H1 (cell line): ENCODE measurements at regions not wholly inside any gene's neighbourhood (a gene's known extent, or its start where the extent isn't known, plus 50 kb on each side); places are given as distances from the start of the nearest gene placed in this dataset.
A peak's percentile ranks its signal among the peaks of the same experiment; 100 is the strongest.

Experiments
- CTCF ChIA-PET: fragments of 300-600 bp; sonication (Branson Sonifier 250); formaldehyde crosslinking; loops from one replicate; lab custom pipeline; 2021; ENCODE audit not compliant: partially characterized antibody; lab: Charles Lee
- POLR2A ChIA-PET: fragments of 300-600 bp; sonication (Branson Sonifier 250); formaldehyde crosslinking; loops from one replicate; lab custom pipeline; 2021; ENCODE audit warnings: inconsistent platforms; ENCODE audit not compliant: partially characterized antibody; lab: Charles Lee
- DNase-seq, 2 experiments: peaks; one replicate each; pipeline versions ENCODE4 v3.0.0 to v3.0.0-alpha.2; 2010 to 2022; ENCODE audit warnings: low spot score in 2 of 2, low read depth in 1 of 2, mixed read lengths in 1 of 2
- FAIRE-seq: peaks from 2 replicates; lab custom pipeline; 2011; peaks lifted over from hg19 to GRCh38; lab: Jason Lieb, UNC
- H2AFZ ChIP-seq: 2 replicates; pipeline ENCODE4 v1.8.1; 2012; ENCODE audit warnings: low read length, inconsistent platforms
- H2AK5ac ChIP-seq: 2 replicates; pipeline ENCODE4 v1.6.1; 2013; ENCODE audit warnings: low read depth, low read length
- H2BK120ac ChIP-seq: replicated peaks from 2 replicates; pipeline ENCODE3; 2013; ENCODE audit warnings: low read depth, low read length, inconsistent platforms
- H2BK12ac ChIP-seq: 2 replicates; pipeline ENCODE4 v1.6.1; 2013; ENCODE audit warnings: low read depth, low read length
- H2BK15ac ChIP-seq: 2 replicates; pipeline ENCODE4 v1.6.1; 2013; ENCODE audit warnings: low read length
- H2BK20ac ChIP-seq: 2 replicates; pipeline ENCODE4 v1.6.1; 2013; ENCODE audit warnings: low read length
- H2BK5ac ChIP-seq: 2 replicates; pipeline ENCODE4 v1.6.1; 2013; ENCODE audit warnings: low read depth, low read length
- H3K14ac ChIP-seq: 2 replicates; pipeline ENCODE4 v1.6.1; 2013; ENCODE audit warnings: inconsistent platforms; ENCODE audit not compliant: insufficient read length
- H3K18ac ChIP-seq: 2 replicates; pipeline ENCODE4 v1.6.1; 2013; ENCODE audit warnings: low read length; ENCODE audit errors: extremely low read depth
- H3K23ac ChIP-seq: 2 replicates; pipeline ENCODE4 v1.6.1; 2013; ENCODE audit warnings: inconsistent platforms; ENCODE audit not compliant: insufficient read length
- H3K23me2 ChIP-seq: 2 replicates; pipeline ENCODE4 v1.6.1; 2013; ENCODE audit warnings: low read depth, low read length
- H3K27ac ChIP-seq: 2 replicates; pipeline ENCODE4 v1.6.1; 2011; ENCODE audit warnings: low read depth, low read length, inconsistent platforms
- H3K27me3 ChIP-seq, 4 experiments: replicated peaks in 1 of 4; 1 replicate in 1 of 4; 2 replicates in 3 of 4; pipeline versions ENCODE4 v1.6.1 to v1.8.1; 2011 to 2013; ENCODE audit warnings: low read length in 3 of 4, mild to moderate bottlenecking in 3 of 4, inconsistent platforms in 2 of 4, mixed read lengths in 2 of 4, moderate library complexity in 1 of 4; ENCODE audit not compliant: control insufficient read depth in 3 of 4, insufficient read depth in 3 of 4; ENCODE audit errors: extremely low read depth in 1 of 4
- H3K36me3 ChIP-seq, 4 experiments: 2 replicates each; pipeline versions ENCODE4 v1.6.1 to v1.8.1; 2011 to 2013; ENCODE audit warnings: mild to moderate bottlenecking in 4 of 4, low read length in 3 of 4, moderate library complexity in 2 of 4, control low read depth in 1 of 4, inconsistent platforms in 1 of 4; ENCODE audit not compliant: insufficient read depth in 4 of 4, control insufficient read depth in 2 of 4
- H3K4ac ChIP-seq: replicated peaks from 2 replicates; pipeline ENCODE3; 2013; ENCODE audit warnings: low read length, low read depth, mixed read lengths, inconsistent platforms; ENCODE audit not compliant: insufficient read length
- H3K4me1 ChIP-seq, 4 experiments: replicated peaks in 1 of 4; 1 replicate in 1 of 4; 2 replicates in 3 of 4; pipeline versions ENCODE4 v1.6.1 to v1.8.1; 2011 to 2013; ENCODE audit warnings: low read length in 3 of 4, inconsistent platforms in 2 of 4, mixed read lengths in 1 of 4; ENCODE audit not compliant: insufficient read depth in 4 of 4, control insufficient read depth in 3 of 4
- H3K4me2 ChIP-seq, 2 experiments: 2 replicates each; pipeline versions ENCODE4 v1.6.1 to v1.8.1; 2011 to 2013; ENCODE audit warnings: low read depth in 2 of 2, low read length in 2 of 2, control low read depth in 1 of 2, inconsistent platforms in 1 of 2, mild to moderate bottlenecking in 1 of 2; ENCODE audit not compliant: insufficient read depth in 1 of 2
- H3K4me3 ChIP-seq, 4 experiments: fragments of 200-600, 300-600 bp in 1 of 4; sonication (generic), shearing (Covaris generic), sonication (Bioruptor Twin) in 1 of 4; 2 replicates each; pipeline versions ENCODE4 v1.5.1 to v1.8.1; 2011 to 2016; ENCODE audit warnings: low read length in 4 of 4, low read depth in 3 of 4, control low read depth in 2 of 4, inconsistent platforms in 2 of 4, mild to moderate bottlenecking in 2 of 4, mixed read lengths in 1 of 4, moderate library complexity in 1 of 4; ENCODE audit not compliant: insufficient read depth in 2 of 4; ENCODE audit errors: extremely low read depth in 1 of 4
- H3K56ac ChIP-seq: replicated peaks from 2 replicates; pipeline ENCODE3; 2013; ENCODE audit warnings: low read depth, mild to moderate bottlenecking, mixed read lengths, low read length, inconsistent platforms; ENCODE audit not compliant: insufficient read length
- H3K79me1 ChIP-seq: 2 replicates; pipeline ENCODE4 v1.6.1; 2013; ENCODE audit warnings: low read depth, low read length, control low read depth
- H3K79me2 ChIP-seq, 2 experiments: 2 replicates each; pipeline versions ENCODE4 v1.6.1 to v1.8.1; 2012 to 2013; ENCODE audit warnings: low read length in 2 of 2, mild to moderate bottlenecking in 2 of 2, inconsistent platforms in 1 of 2; ENCODE audit not compliant: insufficient read depth in 2 of 2, control insufficient read depth in 1 of 2
- H3K9ac ChIP-seq, 4 experiments: replicated peaks in 1 of 4; 1 replicate in 1 of 4; 2 replicates in 3 of 4; pipeline versions ENCODE4 v1.6.1 to v1.8.1; 2011 to 2013; ENCODE audit warnings: low read depth in 3 of 4, low read length in 3 of 4, control low read depth in 2 of 4, mild to moderate bottlenecking in 2 of 4, moderate library complexity in 2 of 4, inconsistent platforms in 1 of 4; ENCODE audit errors: extremely low read depth in 1 of 4
- H3K9me3 ChIP-seq, 2 experiments: 2 replicates each; pipeline versions ENCODE4 v1.6.1 to v1.8.1; 2012 to 2013; ENCODE audit warnings: mild to moderate bottlenecking in 2 of 2, moderate library complexity in 2 of 2, control low read depth in 1 of 2, inconsistent platforms in 1 of 2, low read depth in 1 of 2, low read length in 1 of 2, mixed read lengths in 1 of 2; ENCODE audit not compliant: insufficient read depth in 2 of 2
- H4K20me1 ChIP-seq, 2 experiments: replicated peaks in 1 of 2; 2 replicates each; pipeline versions ENCODE3 to v1.8.1; 2011 to 2013; ENCODE audit warnings: inconsistent platforms in 2 of 2, low read length in 2 of 2, mild to moderate bottlenecking in 1 of 2; ENCODE audit not compliant: insufficient read depth in 2 of 2, control insufficient read depth in 1 of 2
- H4K5ac ChIP-seq: 2 replicates; pipeline ENCODE4 v1.6.1; 2013; ENCODE audit warnings: low read length, low read depth, mixed read lengths, inconsistent platforms; ENCODE audit not compliant: insufficient read length
- H4K8ac ChIP-seq: 2 replicates; pipeline ENCODE4 v1.8.0; 2013; ENCODE audit warnings: mild to moderate bottlenecking, moderate library complexity, low read length, inconsistent platforms; ENCODE audit not compliant: insufficient read depth; ENCODE audit errors: extremely low read depth
- H4K91ac ChIP-seq: replicated peaks from 2 replicates; pipeline ENCODE3; 2013; ENCODE audit warnings: low read length, mixed read lengths, inconsistent platforms; ENCODE audit not compliant: insufficient read length
- HDAC6 ChIP-seq: IDR thresholded peaks from one replicate; pipeline ENCODE4 v1.7.1; 2012; ENCODE audit warnings: low read depth, mild to moderate bottlenecking, inconsistent platforms, low read length, moderate library complexity
- JUND ChIP-seq: IDR thresholded peaks from 2 replicates; pipeline ENCODE4 v1.6.1; 2011; ENCODE audit warnings: mild to moderate bottlenecking, improper control_type of control experiment, low read length
- MAFK ChIP-seq: IDR thresholded peaks from 2 replicates; pipeline ENCODE4 v1.6.1; 2012; ENCODE audit warnings: low read depth, mild to moderate bottlenecking, improper control_type of control experiment, low read length
- WGBS, 2 experiments: shearing (Covaris generic) in 1 of 2; methylation state at CpG; one replicate each; pipeline versions ENCODE4 v1.1.6 to v1.1.7; 2013 to 2015; ENCODE audit warnings: low lambda C conversion rate in 2 of 2, mixed read lengths in 2 of 2, inconsistent platforms in 1 of 2, low coverage in 1 of 2, missing lambda C conversion rate in 1 of 2; ENCODE audit not compliant: insufficient replicate concordance in 2 of 2, insufficient coverage in 1 of 2, insufficient read length in 1 of 2; ENCODE audit errors: extremely low coverage in 1 of 2, missing lambda C conversion rate in 1 of 2; 5-methylcytosine and 5-hydroxymethylcytosine counted together

DNA sequence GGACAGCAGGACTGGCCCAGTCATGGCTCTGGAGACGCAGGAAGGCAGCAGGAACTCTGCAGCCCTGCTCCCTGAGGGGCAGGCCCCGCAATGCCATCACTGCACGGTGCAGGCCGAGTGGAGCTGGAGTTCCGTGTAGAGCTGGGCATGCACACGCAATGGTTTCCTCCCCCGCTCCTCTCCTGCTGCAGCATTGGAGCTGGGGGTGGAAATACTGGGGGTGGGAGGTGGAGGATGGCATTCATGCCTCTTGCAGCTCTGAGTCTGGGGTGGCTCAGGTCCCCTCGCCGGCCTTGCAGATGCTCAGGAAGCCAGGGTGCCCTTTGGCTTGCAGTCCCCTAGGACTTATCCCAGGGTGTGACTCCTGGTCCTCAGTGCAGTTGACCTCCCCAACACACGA, 78.3 kb upstream of the ASB18 start:
- Histone ChIP-seq H4K8ac (peak overlapping the region; percentile 65; the same call in 1 of the 2 replicates), H3K9me3 (peaks cover 0 to 4% of the 10 kb centered on the region in 2 experiments; a peak in 2 of 4 replicates), H3K23me2 (no peaks in the 10 kb centered on the region), H3K23ac (no peak overlapping the region), H3K27me3 (no peaks in the 10 kb centered on the region), H3K4ac (peak overlapping the region; percentile 69), H3K36me3 (no peaks in the 10 kb centered on the region), H3K27ac (no peak overlapping the region), H2BK120ac (no peak overlapping the region), H4K20me1 (no peaks in the 10 kb centered on the region), H3K9ac (no peak overlapping the region), H3K4me2 (no peak overlapping the region), H2AK5ac (no peak overlapping the region; the same call in none of the 2 replicates), H2AFZ (no peak overlapping the region), H3K18ac (peak overlapping the region; percentile 34; the same call in 1 of the 2 replicates), H3K79me2 (no peaks in the 10 kb centered on the region), H3K4me1 (peaks cover 0 to 8% (median 5%) of the 10 kb centered on the region in 4 experiments; a peak in 3 of 7 replicates), H2BK5ac (peak overlapping the region; percentile 12; the same call in 1 of the 2 replicates), H3K4me3 (no peak overlapping the region), H4K5ac (no peak overlapping the region), H2BK15ac (peak overlapping the region; percentile 40; the same call in 1 of the 2 replicates), H3K56ac (no peak overlapping the region), H3K14ac (no peak overlapping the region), H2BK12ac (peak overlapping the region; percentile 84; the same call in 1 of the 2 replicates), H2BK20ac (peak overlapping the region; percentile 83), H3K79me1 (no peaks in the 10 kb centered on the region), H4K91ac (peak overlapping the region; percentile 39)
- FAIRE-seq (no peak), DNase-seq (no peak)
- POLR2A ChIA-PET, result no interaction called here
- CTCF ChIA-PET, result interaction anchor here (0.6 to 4.7 kb wide), 13 partner anchors 9 to 719 kb away, joined by 3 to 27 read pairs (median 4); no protein-coding TSS in a partner anchor
- TF ChIP-seq HDAC6, result no peak
- no peak for TF ChIP-seq MAFK
- TF ChIP-seq JUND, result no peak
- 87% methylated on average over 8 of the region's 10 CpGs; no CpG with 5 or more reads in 1 of the 2 experiments for WGBS, 2 experiments
